Left lung (tissue), 4 donors: ENCODE measurements at regions not wholly inside any gene's neighbourhood (a gene's known extent, or its start where the extent isn't known, plus 50 kb on each side); places are given as distances from the start of the nearest gene placed in this dataset.

Source experiments
- ATAC-seq: fragments of 200-7000 bp; cut with Tn5 transposase; one replicate; pipeline ENCODE4 v1.9.1; 2020; ENCODE audit warnings: moderate library complexity
- DNase-seq, 4 donors: peaks; one replicate each; pipeline ENCODE4 v3.0.0-alpha.2; 2013 to 2020
- H3K27ac ChIP-seq, 2 donors: fragments of 200-600 bp; sonication (generic) in 1 of 2; one replicate each; pipeline versions ENCODE4 v1.5.0 to v1.8.0; 2020 to 2021
- H3K27me3 ChIP-seq, 2 donors: fragments of 200-600 bp; sonication (generic) in 1 of 2; one replicate each; pipeline versions ENCODE4 v1.5.0 to v1.8.0; 2020 to 2021
- H3K36me3 ChIP-seq, 2 donors: fragments of 200-600 bp; sonication (generic) in 1 of 2; one replicate each; pipeline versions ENCODE4 v1.5.0 to v1.8.0; 2020 to 2021
- H3K4me1 ChIP-seq, 2 donors: fragments of 200-600 bp; one replicate each; pipeline ENCODE4 v1.8.0; 2021
- H3K4me3 ChIP-seq, 2 donors: fragments of 200-600 bp; sonication (generic) in 1 of 2; one replicate each; pipeline versions ENCODE4 v1.5.0 to v1.8.0; 2020 to 2021; ENCODE audit warnings: mild to moderate bottlenecking in 1 of 2
- H3K9me3 ChIP-seq, 2 donors: fragments of 200-600 bp; sonication (generic) in 1 of 2; one replicate each; pipeline versions ENCODE4 v1.5.0 to v1.8.0; 2020 to 2021
- intact Hi-C, 2 donors: fragments of 100-400 bp; cut with DNase I; formaldehyde crosslinking; loops; one replicate each; pipeline versions ENCODE4 v1.11.2 to v1.14.2; 2022
- TF ChIP-seq, protein P1 (sequence below), 2 donors: fragments of 200-600 bp; sonication (generic) in 1 of 2; IDR thresholded peaks; one replicate each; pipeline versions ENCODE4 v1.5.0 to v1.8.0; 2021; ENCODE audit warnings: antibody characterized with exemption in 2 of 2
- donor health status: DM: no; HTN: yes; CAD: no.
- donor health status: DM: no; HTN: no; CAD: no.

DNA sequence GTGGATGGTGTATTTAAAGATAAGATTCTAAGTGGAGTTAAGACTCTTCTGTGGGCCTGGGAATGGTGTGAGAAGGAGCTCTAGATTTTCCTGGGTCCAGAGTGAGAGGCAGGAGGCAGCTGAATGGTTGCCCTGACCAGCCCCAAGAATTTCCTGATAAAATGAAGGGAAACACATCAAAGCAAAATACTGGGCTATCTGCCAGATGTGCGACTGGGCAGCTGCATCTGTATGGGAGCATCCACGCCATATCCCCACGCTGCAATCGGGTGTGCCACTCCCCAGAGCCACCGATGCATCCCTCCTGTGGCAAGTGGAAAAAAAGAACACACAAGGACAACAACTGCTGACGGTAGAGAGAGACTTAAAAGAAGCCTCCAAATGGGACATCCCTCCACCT is 84.3 kb upstream of the COX10 start:
- ATAC-seq: no peak
- Histone ChIP-seq H3K36me3 (no peaks in the 10 kb centered on the region), H3K27ac (no peak overlapping the region), H3K27me3 (no peaks in the 10 kb centered on the region), H3K9me3 (no peaks in the 10 kb centered on the region), H3K4me1 (no peaks in the 10 kb centered on the region), H3K4me3 (no peak overlapping the region)
- no peak for DNase-seq
- intact Hi-C loops: no loop called here
- TF ChIP-seq, protein P1, sequence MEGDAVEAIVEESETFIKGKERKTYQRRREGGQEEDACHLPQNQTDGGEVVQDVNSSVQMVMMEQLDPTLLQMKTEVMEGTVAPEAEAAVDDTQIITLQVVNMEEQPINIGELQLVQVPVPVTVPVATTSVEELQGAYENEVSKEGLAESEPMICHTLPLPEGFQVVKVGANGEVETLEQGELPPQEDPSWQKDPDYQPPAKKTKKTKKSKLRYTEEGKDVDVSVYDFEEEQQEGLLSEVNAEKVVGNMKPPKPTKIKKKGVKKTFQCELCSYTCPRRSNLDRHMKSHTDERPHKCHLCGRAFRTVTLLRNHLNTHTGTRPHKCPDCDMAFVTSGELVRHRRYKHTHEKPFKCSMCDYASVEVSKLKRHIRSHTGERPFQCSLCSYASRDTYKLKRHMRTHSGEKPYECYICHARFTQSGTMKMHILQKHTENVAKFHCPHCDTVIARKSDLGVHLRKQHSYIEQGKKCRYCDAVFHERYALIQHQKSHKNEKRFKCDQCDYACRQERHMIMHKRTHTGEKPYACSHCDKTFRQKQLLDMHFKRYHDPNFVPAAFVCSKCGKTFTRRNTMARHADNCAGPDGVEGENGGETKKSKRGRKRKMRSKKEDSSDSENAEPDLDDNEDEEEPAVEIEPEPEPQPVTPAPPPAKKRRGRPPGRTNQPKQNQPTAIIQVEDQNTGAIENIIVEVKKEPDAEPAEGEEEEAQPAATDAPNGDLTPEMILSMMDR (IDR thresholded peaks at IDR 0.05): no peak

DNA sequence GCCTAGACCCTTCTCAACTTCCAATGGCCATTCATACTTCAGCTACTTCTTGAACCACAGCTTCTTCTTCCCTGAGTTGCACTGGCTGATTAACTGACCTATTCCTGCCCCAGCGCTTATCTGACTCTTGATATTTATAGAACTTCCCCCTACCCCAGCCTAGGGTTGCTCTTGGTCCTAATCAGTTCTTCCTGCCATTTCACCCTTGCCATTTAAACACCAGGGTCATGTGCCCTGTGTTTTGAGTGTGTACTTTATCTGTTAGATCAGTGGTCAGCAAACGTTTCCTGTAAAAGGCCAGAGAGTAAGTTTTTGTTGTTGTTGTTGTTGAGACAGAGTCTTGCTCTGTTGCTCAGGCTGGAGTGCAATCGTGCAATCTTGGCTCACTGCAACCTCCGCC is 82.4 kb upstream of the COX10 start:
- H3K4me1 ChIP-seq: no peaks in the 10 kb centered on the region
- intact Hi-C loops: no loop called here
- no peak overlapping the region for H3K4me3 ChIP-seq
- no peak for ATAC-seq
- TF ChIP-seq, protein P1 (IDR thresholded peaks at IDR 0.05): no peak
- no peak for DNase-seq
- H3K36me3 ChIP-seq: no peaks in the 10 kb centered on the region
- H3K27me3 ChIP-seq: no peaks in the 10 kb centered on the region
- H3K27ac ChIP-seq: no peak overlapping the region
- no peaks in the 10 kb centered on the region for H3K9me3 ChIP-seq

DNA sequence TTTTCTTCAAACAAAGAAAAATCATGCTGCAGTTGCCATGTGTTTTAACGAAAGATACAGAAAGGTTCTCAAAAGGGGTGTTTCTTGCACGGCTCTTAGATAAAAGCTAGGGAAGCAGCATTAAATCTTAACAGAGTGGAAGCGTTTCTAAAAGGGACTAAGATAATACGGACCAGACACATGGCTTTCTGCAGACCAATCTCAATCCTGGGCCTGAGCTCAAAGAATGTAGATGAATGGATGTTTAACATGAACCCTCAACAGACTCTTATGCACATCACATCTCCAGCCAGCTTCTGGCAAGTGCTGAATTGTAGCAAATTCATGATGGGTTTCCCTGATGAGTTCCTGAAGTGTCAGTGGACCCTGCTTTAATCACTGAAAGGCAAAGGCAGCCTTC is 80.2 kb upstream of the COX10 start:
- no peak for DNase-seq
- TF ChIP-seq, protein P1 (IDR thresholded peaks at IDR 0.05): no peak
- Histone ChIP-seq H3K27ac (no peak overlapping the region), H3K4me1 (no peaks in the 10 kb centered on the region), H3K27me3 (no peaks in the 10 kb centered on the region), H3K36me3 (no peaks in the 10 kb centered on the region), H3K4me3 (no peak overlapping the region), H3K9me3 (no peaks in the 10 kb centered on the region)
- intact Hi-C loops: no loop called here
- no peak for ATAC-seq

DNA sequence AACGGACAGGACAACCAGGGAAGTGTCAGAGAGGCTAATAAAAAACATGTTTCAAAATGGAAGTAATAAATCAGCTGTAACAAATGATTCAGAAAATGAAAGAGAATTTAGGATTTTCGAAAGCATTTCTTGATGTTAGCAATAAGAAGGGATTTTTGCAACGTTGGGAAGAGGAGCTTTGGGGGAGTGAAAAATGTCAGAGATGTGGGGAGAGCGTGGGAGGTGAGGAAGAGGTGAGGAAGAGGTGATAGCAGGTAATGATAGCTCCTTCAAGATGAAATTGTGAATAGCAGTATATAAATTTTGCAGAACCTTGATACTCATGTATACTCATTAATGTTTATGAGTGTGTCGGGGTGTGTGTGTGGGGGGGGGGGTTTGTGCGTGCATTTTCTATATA is 76.2 kb upstream of the COX10 start:
- Histone ChIP-seq H3K4me1 (no peaks in the 10 kb centered on the region), H3K9me3 (no peaks in the 10 kb centered on the region), H3K27me3 (no peaks in the 10 kb centered on the region), H3K27ac (no peak overlapping the region), H3K36me3 (no peaks in the 10 kb centered on the region), H3K4me3 (no peak overlapping the region)
- TF ChIP-seq, protein P1 (IDR thresholded peaks at IDR 0.05): no peak
- no peak for DNase-seq
- ATAC-seq: no peak
- intact Hi-C loops: no loop called here

DNA sequence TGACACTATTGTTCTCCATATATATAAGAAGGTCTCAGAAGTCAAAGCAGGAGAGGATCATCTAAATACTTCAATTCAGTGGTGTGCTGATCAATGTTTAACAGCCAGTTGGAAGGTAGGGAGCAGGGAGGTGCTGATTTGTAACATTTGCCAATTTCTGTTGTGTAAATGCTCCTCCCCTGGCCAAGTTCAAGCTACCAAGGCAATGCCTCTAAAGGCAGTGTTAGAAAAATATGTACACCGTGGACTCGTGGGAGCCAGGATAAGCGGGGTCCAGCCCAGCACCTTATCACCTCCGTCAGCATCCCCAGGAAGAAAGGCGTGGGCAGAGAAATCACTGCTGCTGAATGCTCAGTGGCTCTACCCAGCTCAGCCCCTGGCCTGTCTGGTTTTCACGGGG is 75.3 kb upstream of the COX10 start:
- Histone ChIP-seq H3K4me3 (no peak overlapping the region), H3K27ac (no peak overlapping the region), H3K36me3 (no peaks in the 10 kb centered on the region), H3K27me3 (no peaks in the 10 kb centered on the region), H3K4me1 (no peaks in the 10 kb centered on the region), H3K9me3 (no peaks in the 10 kb centered on the region)
- ATAC-seq: no peak
- intact Hi-C loops: no loop called here
- TF ChIP-seq, protein P1 (IDR thresholded peaks at IDR 0.05): no peak
- no peak for DNase-seq
